GM12874 (cell line): ENCODE measurements at regions not wholly inside any gene's neighbourhood (a gene's known extent, or its start where the extent isn't known, plus 50 kb on each side); places are given as distances from the start of the nearest gene placed in this dataset.

Experiments used
- TF ChIP-seq, protein P1 (sequence below): IDR thresholded peaks from 2 replicates; pipeline ENCODE4 v1.5.1; 2011; ENCODE audit warnings: low read depth, mild to moderate bottlenecking, control low read depth, low read length, moderate library complexity; ENCODE audit not compliant: insufficient read depth

DNA sequence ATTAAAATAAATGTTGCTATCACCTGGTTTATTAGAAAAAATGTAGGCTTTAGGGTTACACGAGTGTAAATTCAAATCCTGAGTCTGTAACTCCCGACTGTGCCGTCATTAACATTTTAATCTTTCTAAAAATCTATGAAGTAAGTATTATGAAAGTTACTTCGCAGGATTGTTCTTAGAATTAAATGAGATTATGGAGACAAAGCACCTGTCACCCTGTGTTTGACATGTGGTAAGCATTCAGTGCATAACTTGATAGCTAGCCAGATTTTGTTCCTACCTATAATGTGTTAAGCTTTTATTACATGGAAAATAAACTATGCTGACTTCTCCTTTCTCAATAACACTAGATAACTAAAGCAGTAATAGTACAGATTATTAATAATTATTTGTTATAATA is 429.7 kb upstream of the MMS22L start:
- TF ChIP-seq, protein P1, sequence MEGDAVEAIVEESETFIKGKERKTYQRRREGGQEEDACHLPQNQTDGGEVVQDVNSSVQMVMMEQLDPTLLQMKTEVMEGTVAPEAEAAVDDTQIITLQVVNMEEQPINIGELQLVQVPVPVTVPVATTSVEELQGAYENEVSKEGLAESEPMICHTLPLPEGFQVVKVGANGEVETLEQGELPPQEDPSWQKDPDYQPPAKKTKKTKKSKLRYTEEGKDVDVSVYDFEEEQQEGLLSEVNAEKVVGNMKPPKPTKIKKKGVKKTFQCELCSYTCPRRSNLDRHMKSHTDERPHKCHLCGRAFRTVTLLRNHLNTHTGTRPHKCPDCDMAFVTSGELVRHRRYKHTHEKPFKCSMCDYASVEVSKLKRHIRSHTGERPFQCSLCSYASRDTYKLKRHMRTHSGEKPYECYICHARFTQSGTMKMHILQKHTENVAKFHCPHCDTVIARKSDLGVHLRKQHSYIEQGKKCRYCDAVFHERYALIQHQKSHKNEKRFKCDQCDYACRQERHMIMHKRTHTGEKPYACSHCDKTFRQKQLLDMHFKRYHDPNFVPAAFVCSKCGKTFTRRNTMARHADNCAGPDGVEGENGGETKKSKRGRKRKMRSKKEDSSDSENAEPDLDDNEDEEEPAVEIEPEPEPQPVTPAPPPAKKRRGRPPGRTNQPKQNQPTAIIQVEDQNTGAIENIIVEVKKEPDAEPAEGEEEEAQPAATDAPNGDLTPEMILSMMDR: no peak

DNA sequence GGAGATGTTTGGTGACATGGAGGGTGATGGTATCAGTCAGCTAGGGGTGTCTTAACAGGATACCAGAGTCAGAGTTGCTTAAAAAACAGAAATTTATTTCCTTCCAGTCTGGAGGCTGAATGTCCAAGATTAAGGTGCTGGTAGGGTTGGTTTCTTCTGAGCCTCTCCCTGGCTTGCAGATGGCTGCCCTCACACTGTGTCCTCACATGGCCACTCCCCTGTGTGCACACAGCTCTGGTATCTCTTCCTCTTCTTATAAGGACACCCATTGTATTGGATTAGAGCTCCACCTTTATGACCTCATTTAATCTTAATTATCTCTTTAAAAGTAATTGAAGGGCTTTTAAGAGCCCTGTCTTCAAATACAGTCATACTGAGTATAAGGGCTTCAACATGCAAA is 431.8 kb upstream of the MMS22L start:
- TF ChIP-seq, protein P1: no peak

DNA sequence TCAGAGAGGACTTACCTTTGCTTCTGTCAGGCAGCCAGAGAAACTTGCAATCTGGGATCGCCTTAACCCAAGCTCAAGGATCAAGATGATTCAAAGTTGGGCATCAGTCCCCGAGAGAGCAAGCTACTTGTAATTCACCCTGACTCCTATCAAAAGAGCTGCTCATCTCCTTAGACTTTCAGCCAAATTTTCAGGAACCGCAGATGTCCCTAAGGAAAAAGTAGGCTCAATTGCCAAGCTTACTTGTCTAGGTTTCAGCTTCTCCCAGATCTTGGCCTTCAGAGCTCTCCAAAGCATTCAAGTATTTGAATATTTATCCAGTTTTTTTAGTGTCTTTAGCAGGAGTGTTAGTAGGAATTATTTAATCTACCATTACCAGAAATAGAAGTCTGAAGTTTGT is 434.1 kb upstream of the MMS22L start:
- TF ChIP-seq, protein P1: no peak

DNA sequence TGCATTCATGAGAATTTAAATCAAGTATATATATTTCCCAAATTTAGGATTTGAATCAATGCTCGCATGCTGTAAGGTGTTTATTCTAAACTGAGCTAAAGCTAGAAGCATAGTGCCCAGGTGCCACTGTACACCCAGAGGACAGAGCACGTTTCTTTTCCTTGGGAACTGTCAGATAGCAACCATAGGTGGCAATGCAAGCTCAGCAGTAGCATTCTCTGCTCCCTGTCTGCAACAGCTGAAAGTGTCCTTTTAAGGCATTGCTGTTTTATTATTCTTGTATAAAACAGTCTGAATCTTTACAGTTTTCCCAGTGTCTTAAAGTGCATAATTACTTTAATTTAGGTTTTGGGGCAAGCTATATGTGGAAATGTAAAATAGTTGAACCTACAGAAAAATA is 443.4 kb upstream of the MMS22L start:
- TF ChIP-seq, protein P1: no peak

DNA sequence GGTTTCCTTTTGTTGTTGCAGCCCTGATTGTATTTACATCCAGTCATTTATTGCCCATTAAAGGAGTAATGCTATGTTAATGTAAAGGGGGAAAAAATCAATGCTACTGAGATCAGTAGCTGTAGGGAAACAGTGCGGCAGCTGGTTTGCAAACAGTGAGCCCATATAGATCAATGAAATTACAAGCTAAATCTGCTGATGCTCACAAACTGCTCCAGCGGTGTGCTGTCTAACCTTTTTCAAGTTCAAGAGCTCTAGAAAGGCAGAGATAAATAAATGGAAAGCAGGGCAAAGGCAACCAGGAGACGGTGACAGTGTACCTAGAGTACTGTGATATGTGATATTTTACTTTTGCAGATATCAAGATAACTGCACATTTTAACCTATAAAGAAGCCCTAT is 449.0 kb upstream of the MMS22L start:
- TF ChIP-seq, protein P1: no peak

DNA sequence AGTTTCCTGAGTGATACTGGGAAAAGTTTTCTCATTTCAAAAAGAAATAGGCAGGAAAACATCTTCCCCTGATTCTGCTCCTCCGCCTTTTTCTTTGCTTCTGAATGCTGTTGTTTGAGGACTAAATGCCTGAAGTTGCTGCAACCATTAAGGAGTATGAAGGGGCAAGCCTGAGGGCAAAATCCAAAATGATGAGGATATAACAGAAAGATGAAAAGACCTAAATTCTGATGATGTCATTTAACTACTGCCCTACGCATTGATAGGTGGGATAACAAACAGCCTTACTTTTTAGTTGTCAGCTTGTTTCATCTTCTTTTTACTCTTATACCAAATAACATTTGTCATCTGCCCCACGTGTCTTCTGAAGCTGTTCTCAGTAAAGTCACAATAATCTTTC is 474.6 kb upstream of the MMS22L start:
- TF ChIP-seq, protein P1: no peak

DNA sequence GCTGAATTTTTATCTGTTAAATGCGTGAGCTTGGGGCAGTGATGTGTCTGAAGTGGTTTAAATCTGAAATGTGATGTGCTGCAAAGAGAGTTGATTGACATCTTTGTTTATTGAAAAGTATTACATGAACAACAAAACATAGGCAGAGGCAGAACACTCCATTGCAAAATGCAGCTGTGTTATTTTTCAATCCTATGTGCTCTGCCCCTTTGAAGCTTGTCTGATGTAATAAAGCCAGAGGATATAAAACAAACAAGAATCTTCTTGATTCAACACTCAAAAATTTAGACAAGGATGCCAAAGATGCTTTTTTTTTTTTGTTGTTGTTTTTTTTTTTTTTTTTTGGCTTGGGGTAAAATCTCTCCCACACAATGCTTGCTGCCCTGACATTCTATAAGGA is 482.4 kb upstream of the MMS22L start:
- TF ChIP-seq, protein P1: no peak

DNA sequence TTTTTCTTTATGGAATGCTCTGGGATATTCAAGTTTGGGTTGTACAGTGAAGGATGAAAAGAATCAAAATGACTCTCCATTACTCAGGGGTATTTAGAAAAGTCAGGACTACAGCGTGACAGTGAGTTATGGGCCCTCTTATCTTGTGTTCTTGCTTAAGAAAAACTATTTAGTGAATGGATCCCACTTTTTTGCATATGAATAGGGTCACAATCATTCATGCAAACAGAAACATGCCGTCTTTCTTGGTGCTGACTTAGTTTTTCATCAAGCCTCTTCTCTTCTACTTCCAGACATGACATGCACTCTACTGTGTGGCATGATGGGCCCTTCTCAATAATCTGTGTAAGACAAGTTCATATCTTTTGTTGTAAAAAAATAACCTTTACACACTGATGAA is 488.4 kb upstream of the MMS22L start:
- TF ChIP-seq, protein P1: no peak
